ENCODE measurements at regions not wholly inside any gene's neighbourhood (a gene's known extent, or its start where the extent isn't known, plus 50 kb on each side); places are given as distances from the start of the nearest gene placed in this dataset.
"Not testable (repeated sequence)": the region's sequence is repeated elsewhere in the genome, so short reads cannot be mapped to it uniquely, and the experiment has no call there.

DNA sequence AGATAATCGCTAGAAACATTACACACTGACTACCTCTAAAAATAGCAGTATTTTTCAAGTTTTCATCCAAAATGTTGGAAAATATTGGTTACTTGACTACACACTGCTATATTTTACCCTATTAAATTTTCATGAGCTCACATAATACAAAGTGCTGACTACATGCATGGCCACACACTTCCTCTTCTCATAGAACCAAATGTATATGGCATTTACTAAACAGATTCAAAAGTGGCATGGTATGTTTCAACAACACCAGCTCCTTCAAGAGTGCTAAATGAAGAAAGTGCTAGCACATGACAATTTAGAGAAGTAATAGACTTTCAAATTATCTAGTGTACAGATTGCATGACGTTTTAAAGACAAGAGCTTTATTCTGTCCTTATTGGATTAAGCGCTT lies 780.4 kb upstream of the SLITRK6 start:
- DNase-seq (ENCODE audit: low spot score), result no peak

- no peak for DNase-seq (ENCODE audit: low spot score)
Measured at GRCh38 chr13:86581706-86582105, 782.5 kb upstream of the SLITRK6 start.

- DNase-seq (ENCODE audit: low spot score), result no peak
Measured at GRCh38 chr13:86584301-86584700, 785.1 kb upstream of the SLITRK6 start.

- peak; percentile 34 for DNase-seq (ENCODE audit: low spot score)
Measured at GRCh38 chr13:86585835-86586234, 786.6 kb upstream of the SLITRK6 start.

- no peak for DNase-seq (ENCODE audit: low spot score)
Measured at GRCh38 chr13:86591862-86592261, 792.6 kb upstream of the SLITRK6 start.

DNA sequence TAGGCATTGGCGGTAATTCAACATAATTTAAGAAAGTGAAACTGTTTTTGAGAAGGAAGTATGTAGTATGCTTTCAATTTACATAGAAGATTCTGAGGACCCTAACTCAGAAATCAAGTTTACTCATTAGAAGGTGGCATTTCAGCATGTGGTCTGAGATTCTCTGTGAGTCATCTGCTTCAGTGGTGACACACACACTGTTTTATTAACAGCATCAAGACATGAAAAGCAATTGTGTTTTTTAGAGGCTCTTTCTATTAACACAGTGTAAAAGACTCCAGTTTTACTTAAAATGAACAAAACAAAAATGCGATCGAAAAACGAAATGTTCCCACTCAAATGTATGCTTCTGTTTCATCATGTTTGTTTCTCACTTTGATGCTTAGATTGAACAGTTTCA lies 802.1 kb upstream of the SLITRK6 start:
- no peak for DNase-seq (ENCODE audit: low spot score)

- no peak for DNase-seq (ENCODE audit: low spot score)
Measured at GRCh38 chr13:86606264-86606663, 807.0 kb upstream of the SLITRK6 start.

DNA sequence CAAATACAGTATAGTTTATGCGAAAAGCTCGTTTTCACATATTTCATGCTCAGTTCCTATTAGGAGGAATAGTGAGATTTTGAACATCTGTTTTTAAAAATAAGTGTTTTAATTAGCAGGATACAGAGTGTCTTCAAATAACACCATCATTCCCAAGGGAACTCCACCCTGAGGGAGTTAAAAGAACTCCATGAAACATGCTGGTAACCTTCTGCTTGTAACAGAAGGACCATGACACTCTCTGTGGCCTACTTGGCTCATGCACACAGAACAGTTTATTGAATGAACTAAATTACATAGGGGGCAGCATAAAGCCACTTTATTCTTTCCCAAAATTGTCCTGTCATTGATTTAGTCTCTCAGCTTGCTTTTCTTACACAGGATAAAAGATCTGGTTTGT lies 809.5 kb upstream of the SLITRK6 start:
- DNase-seq (ENCODE audit: low spot score), result no peak

DNA sequence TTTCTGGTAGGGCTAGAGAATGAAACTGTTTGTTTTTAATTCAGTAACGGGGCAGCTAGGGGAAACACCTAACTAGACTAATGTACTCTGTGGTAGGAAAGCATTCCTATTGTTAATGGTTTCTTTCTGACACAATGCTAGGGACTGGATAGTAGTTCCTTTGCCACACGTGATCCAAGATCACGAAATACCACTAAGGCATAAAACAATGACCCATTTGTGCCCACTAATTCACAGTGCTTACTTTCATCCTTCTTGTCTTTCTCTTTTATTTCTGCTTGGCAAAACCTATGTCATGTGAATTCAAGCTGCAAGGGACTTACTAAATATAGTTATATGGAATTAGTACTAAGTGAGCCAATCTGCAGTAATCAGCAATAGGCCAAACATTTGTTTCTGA lies 834.1 kb upstream of the SLITRK6 start:
- no peak for DNase-seq (ENCODE audit: low spot score)

- DNase-seq (ENCODE audit: low spot score), result not testable (repeated sequence)
Measured at GRCh38 chr13:86651171-86651570, 852.0 kb upstream of the SLITRK6 start.

DNA sequence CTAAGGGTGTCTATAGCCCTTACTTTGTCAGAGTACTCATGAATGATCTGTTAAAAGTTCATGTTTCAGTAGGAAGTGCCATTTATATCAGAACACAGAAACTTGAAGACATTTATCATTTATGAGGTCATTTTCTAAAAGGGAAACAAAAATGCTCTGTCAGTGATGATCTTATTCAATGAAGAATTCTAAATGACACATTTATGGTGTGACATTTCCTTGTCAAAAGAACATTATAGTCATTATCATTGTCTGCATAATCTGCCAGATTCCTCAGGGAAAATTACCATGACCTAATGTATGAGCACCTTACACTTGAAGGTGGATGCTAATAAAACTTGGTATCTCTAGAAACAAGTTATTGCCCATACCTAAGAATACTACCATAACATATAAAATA lies 853.8 kb upstream of the SLITRK6 start:
- no peak for DNase-seq (ENCODE audit: low spot score)

DNA sequence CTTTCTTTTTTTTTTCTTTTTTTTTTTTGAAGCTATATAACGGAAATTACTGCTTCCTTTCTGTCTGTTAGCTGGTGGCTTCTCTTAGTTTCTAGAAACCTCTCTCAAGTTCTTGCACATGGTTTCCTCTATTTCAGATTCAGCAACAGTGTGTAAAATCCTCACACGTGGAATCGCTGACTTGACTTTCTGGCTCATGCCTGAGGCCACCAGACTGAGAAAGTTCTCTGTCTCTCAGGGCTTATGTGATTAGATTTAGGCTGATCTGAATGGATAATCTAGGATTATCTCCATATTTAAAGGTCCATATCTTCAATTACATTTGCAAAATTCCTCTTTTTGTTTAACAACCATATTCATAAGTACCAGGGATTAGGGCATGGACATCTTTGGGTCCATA lies 856.3 kb upstream of the SLITRK6 start:
- DNase-seq (ENCODE audit: low spot score), result no peak

- no peak for DNase-seq (ENCODE audit: low spot score)
Measured at GRCh38 chr13:86660090-86660489, 860.9 kb upstream of the SLITRK6 start.

- DNase-seq (ENCODE audit: low spot score), result no peak
Measured at GRCh38 chr13:86665842-86666241, 866.6 kb upstream of the SLITRK6 start.

- no peak for DNase-seq (ENCODE audit: low spot score)
Measured at GRCh38 chr13:86673931-86674431, 874.8 kb upstream of the SLITRK6 start.

- DNase-seq (ENCODE audit: low spot score), result no peak
Measured at GRCh38 chr13:86681223-86681622, 882.0 kb upstream of the SLITRK6 start.

GRCh38 chr13:86684402-86684801 lies 885.2 kb upstream of the SLITRK6 start:
- no peak for DNase-seq (ENCODE audit: low spot score)

- no peak for DNase-seq (ENCODE audit: low spot score)
Measured at GRCh38 chr13:86689911-86690310, 890.7 kb upstream of the SLITRK6 start.

DNA sequence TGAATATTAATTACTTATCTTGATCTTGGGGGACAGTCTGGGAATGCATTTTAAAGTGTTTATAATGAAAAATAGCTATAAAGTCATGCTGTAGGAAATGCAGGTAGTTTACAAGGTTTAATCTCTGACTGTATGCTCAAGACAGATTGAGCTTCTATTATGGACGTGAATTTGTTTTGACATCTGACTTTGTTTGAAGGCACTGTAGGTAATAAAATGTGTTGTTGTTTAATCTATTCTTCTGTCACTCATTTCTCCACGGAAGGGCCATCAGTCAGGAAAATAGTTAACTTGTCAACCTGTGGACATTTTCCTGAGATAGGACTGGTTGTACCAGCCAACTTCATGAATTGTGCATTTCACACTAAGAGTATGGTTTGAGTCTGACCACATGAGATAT lies 893.1 kb upstream of the SLITRK6 start:
- DNase-seq (ENCODE audit: low spot score), result no peak

- no peak for DNase-seq (ENCODE audit: low spot score)
Measured at GRCh38 chr13:86710013-86710412, 910.8 kb upstream of the SLITRK6 start.

- DNase-seq (ENCODE audit: low spot score), result no peak
Measured at GRCh38 chr13:86710896-86711295, 911.7 kb upstream of the SLITRK6 start.

GRCh38 chr13:86714495-86714894 lies 915.3 kb upstream of the SLITRK6 start:
- DNase-seq (ENCODE audit: low spot score), result no peak

DNA sequence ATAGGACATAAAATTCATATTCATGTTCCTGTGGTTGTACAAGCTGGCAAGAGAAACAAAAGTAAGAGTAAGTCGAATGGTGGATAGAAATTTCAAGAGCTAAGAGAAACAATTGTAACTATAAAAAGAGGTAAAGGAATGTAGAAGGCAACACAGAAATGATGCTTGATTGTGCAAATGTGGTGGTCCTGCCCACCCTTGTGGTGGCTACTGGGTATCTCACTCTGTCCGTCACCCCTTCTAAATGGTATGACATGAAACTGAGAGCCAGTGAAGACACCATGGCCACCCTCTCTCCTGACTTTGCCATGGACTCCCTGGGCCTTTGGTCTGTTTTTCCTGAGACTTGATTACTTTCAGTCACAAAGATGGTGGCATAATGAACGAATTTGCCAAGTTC lies 925.9 kb upstream of the SLITRK6 start:
- no peak for DNase-seq (ENCODE audit: low spot score)

DNA sequence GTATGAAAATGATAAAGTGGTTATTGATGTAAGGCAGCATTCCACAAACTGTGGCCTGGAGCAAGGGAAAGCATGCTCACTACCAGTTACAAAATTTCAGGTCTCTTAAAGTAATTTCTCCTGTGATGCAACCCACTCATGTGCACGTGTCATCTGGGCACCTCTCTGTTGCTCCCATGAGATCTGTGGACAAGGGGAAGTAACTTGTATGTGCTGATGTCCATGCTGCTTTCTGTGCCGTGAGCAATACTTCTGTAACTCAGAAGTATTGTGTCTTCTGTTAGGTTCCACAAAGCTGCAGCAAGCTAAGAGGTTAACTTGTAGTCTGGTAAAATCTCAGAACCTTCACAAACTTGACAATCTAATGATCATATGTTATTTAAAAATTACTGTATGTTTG lies 930.0 kb upstream of the SLITRK6 start:
- no peak for DNase-seq (ENCODE audit: low spot score)

DNA sequence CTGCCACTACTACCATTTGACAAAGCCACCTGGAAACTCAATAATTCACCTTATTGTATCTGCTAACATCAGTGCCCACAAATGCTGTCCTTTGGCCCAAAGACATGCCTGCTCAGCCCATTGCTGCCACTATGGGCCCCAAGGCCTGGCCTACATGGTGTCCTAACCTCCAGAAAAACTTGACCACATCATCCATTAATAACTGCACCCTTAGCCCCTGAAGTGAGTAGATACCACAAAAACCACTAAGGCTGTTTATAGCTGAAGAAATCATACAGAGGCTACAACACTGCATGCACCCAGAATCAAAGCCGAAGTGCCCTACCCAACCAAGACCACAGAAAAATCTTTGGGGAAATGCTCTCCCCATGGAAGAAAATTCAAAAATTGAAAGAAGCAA lies 932.8 kb upstream of the SLITRK6 start:
- no peak for DNase-seq (ENCODE audit: low spot score)
